ENCODE measurements at regions not wholly inside any gene's neighbourhood (a gene's known extent, or its start where the extent isn't known, plus 50 kb on each side); places are given as distances from the start of the nearest gene placed in this dataset.
"Not testable (repeated sequence)": the region's sequence is repeated elsewhere in the genome, so short reads cannot be mapped to it uniquely, and the experiment has no call there.

DNA sequence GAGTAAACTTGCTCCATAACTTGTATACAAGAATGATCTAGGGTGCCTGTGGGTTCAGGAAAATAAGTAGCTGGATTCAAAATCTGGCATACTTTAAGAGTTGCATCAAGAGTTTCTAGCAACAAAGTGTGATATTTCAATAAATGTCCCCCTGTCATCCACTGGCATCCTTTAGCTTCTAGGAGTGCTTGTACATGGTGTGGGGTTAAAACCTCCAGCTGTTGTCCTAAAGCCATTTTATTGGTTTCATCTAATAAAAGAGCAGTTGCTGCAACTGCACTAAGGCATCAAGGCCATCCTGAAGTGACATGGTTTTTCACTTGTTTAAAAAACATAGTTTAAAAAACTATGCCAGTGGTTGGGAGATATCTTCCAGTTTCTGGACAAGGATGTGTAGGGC lies 148.4 kb downstream of the INHBA start:
- Mint-ChIP-seq H3K4me3 (no peak overlapping the region), H3K4me1 (ENCODE audit: low read depth) (no peaks in the 10 kb centered on the region), H3K27me3 (no peaks in the 10 kb centered on the region), H3K27ac (no peak overlapping the region), H3K9me3 (peaks cover 3% of the 10 kb centered on the region), H3K36me3 (ENCODE audit: low read depth) (no peaks in the 10 kb centered on the region)
- H3K27ac ChIP-seq (ENCODE audit: low read depth in 1 of 2, low read length in 2 of 2) = no peak overlapping the region
- intact Hi-C loops (cut with DNase I, micrococcal nuclease) = no loop called here
- no peaks in the 10 kb centered on the region for H3K36me3 ChIP-seq (ENCODE audit: insufficient read depth, low read length)
- ATAC-seq (ENCODE audit: poor library complexity) = no peak
- peaks cover 0 to 6% of the 10 kb centered on the region in 2 experiments for H3K9me3 ChIP-seq (ENCODE audit: control insufficient read depth in 1 of 2, insufficient read depth in 1 of 2, low read length in 2 of 2)
- DNase-seq = no peak
- CTCF ChIA-PET = no interaction called here
- H3K4me3 ChIP-seq (ENCODE audit: low read length) = no peak overlapping the region
- H3K27me3 ChIP-seq (ENCODE audit: control insufficient read depth in 1 of 2, insufficient read depth in 2 of 2, low read length in 2 of 2) = no peaks in the 10 kb centered on the region
- H3K4me1 ChIP-seq (ENCODE audit: insufficient read depth, low read length) = no peaks in the 10 kb centered on the region
- POLR2A ChIA-PET = no interaction called here
- TF ChIP-seq, protein P1, sequence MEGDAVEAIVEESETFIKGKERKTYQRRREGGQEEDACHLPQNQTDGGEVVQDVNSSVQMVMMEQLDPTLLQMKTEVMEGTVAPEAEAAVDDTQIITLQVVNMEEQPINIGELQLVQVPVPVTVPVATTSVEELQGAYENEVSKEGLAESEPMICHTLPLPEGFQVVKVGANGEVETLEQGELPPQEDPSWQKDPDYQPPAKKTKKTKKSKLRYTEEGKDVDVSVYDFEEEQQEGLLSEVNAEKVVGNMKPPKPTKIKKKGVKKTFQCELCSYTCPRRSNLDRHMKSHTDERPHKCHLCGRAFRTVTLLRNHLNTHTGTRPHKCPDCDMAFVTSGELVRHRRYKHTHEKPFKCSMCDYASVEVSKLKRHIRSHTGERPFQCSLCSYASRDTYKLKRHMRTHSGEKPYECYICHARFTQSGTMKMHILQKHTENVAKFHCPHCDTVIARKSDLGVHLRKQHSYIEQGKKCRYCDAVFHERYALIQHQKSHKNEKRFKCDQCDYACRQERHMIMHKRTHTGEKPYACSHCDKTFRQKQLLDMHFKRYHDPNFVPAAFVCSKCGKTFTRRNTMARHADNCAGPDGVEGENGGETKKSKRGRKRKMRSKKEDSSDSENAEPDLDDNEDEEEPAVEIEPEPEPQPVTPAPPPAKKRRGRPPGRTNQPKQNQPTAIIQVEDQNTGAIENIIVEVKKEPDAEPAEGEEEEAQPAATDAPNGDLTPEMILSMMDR (IDR thresholded peaks at IDR 0.05) = no peak

DNA sequence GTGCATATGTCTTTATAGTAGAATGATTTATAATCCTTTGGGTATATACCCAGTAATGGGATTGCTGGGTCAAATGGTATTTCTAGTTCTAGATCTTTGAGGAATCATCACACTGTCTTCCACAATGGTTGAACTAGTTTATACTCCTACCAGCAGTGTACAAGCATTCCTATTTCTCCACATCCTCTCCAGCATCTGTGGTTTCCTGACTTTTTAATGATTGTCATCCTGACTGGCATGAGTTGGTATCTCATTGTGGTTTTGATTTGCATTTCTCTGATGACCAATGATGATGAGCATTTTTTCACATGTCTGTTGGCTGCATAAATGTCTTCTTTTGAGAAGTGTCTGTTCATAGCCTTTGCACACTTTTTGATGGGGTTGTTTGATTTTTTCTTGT lies 152.8 kb downstream of the INHBA start:
- H3K27me3 Mint-ChIP-seq; CTCF ChIA-PET; H3K4me1 Mint-ChIP-seq (ENCODE audit: low read depth); H3K9me3 Mint-ChIP-seq; ATAC-seq (ENCODE audit: poor library complexity); POLR2A ChIA-PET; DNase-seq; intact Hi-C loops (cut with DNase I, micrococcal nuclease); H3K36me3 Mint-ChIP-seq (ENCODE audit: low read depth); H3K4me1 ChIP-seq (ENCODE audit: insufficient read depth, low read length); H3K4me3 ChIP-seq (ENCODE audit: low read length); H3K9me3 ChIP-seq (ENCODE audit: control insufficient read depth in 1 of 2, insufficient read depth in 1 of 2, low read length in 2 of 2); H3K27ac Mint-ChIP-seq; H3K36me3 ChIP-seq (ENCODE audit: insufficient read depth, low read length); H3K4me3 Mint-ChIP-seq; H3K27ac ChIP-seq (ENCODE audit: low read depth in 1 of 2, low read length in 2 of 2); H3K27me3 ChIP-seq (ENCODE audit: control insufficient read depth in 1 of 2, insufficient read depth in 2 of 2, low read length in 2 of 2): not testable (repeated sequence)

DNA sequence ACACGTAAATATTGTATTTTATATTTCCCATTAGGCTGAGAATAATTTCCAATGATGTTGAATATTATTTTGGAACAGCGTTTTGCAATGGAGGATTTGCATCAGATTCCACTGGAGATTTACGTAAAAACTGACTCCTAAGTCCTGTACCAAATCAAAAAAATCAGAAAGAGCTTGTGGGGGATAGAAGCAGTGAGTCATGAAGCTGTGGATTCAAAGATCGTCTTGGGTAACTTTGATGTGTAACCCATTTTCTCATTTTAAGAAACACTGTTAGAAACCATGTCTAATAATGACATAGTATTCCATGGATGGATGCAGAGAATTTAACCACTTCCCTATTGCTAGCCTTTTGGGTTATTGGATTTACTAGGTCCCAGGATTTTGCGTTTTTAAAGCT lies 158.6 kb downstream of the INHBA start:
- Histone ChIP-seq H3K27me3 (ENCODE audit: control insufficient read depth in 1 of 2, insufficient read depth in 2 of 2, low read length in 2 of 2) (no peaks in the 10 kb centered on the region), H3K27ac (ENCODE audit: low read depth in 1 of 2, low read length in 2 of 2) (no peak overlapping the region), H3K9me3 (ENCODE audit: control insufficient read depth in 1 of 2, insufficient read depth in 1 of 2, low read length in 2 of 2) (peaks cover 0 to 5% of the 10 kb centered on the region in 2 experiments), H3K4me1 (ENCODE audit: insufficient read depth, low read length) (no peaks in the 10 kb centered on the region), H3K36me3 (ENCODE audit: insufficient read depth, low read length) (no peaks in the 10 kb centered on the region), H3K4me3 (ENCODE audit: low read length) (no peak overlapping the region)
- ChIA-PET CTCF (no interaction called here), POLR2A (no interaction called here)
- TF ChIP-seq, protein P1 (IDR thresholded peaks at IDR 0.05) = no peak
- Mint-ChIP-seq H3K4me3 (no peak overlapping the region), H3K36me3 (ENCODE audit: low read depth) (no peaks in the 10 kb centered on the region), H3K9me3 (peaks cover 13% of the 10 kb centered on the region), H3K27ac (no peak overlapping the region), H3K4me1 (ENCODE audit: low read depth) (no peaks in the 10 kb centered on the region), H3K27me3 (no peaks in the 10 kb centered on the region)
- intact Hi-C loops (cut with DNase I, micrococcal nuclease) = no loop called here
- no peak for DNase-seq
- no peak for ATAC-seq (ENCODE audit: poor library complexity)

DNA sequence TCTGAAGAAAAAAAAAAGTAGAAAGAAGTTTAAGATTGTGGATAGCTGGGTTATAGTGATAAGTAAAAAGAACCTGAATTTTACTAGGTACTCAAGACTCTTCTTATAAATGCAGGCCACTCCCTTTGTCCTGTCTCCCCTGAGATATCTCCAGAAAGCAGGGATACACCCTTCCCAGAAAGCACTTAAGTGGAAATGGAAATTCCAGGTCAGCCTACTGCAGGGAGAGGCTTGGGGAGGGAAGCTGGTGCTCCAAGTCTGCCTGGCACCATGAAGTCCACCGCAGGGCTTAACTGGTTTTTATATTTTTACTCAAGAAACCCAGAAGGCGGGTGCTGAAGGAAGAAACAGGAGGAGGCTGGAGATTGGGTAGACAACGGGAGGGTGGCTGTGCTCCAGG lies 162.3 kb downstream of the INHBA start:
- ATAC-seq (ENCODE audit: poor library complexity) (no peak), DNase-seq (no peak)
- TF ChIP-seq, protein P1 (IDR thresholded peaks at IDR 0.05) = no peak
- H3K27ac Mint-ChIP-seq = no peak overlapping the region
- ChIA-PET POLR2A (no interaction called here), CTCF (no interaction called here)
- no peaks in the 10 kb centered on the region for H3K27me3 Mint-ChIP-seq
- H3K36me3 ChIP-seq (ENCODE audit: insufficient read depth, low read length) = no peaks in the 10 kb centered on the region
- H3K36me3 Mint-ChIP-seq (ENCODE audit: low read depth) = no peaks in the 10 kb centered on the region
- intact Hi-C loops (cut with DNase I, micrococcal nuclease) = no loop called here
- H3K27ac ChIP-seq (ENCODE audit: low read depth in 1 of 2, low read length in 2 of 2) = no peak overlapping the region
- H3K4me3 Mint-ChIP-seq = no peak overlapping the region
- H3K9me3 Mint-ChIP-seq = peaks cover 5% of the 10 kb centered on the region
- H3K4me1 ChIP-seq (ENCODE audit: insufficient read depth, low read length) = no peaks in the 10 kb centered on the region
- no peaks in the 10 kb centered on the region for H3K4me1 Mint-ChIP-seq (ENCODE audit: low read depth)
- no peaks in the 10 kb centered on the region for H3K27me3 ChIP-seq (ENCODE audit: control insufficient read depth in 1 of 2, insufficient read depth in 2 of 2, low read length in 2 of 2)
- peaks cover 0 to 5% of the 10 kb centered on the region in 2 experiments for H3K9me3 ChIP-seq (ENCODE audit: control insufficient read depth in 1 of 2, insufficient read depth in 1 of 2, low read length in 2 of 2)
- H3K4me3 ChIP-seq (ENCODE audit: low read length) = no peak overlapping the region
